Astrocyte (in vitro differentiated cells and primary cell): ENCODE measurements at regions not wholly inside any gene's neighbourhood (a gene's known extent, or its start where the extent isn't known, plus 50 kb on each side); places are given as distances from the start of the nearest gene placed in this dataset.

Source experiments
- DNase-seq: peaks from one replicate; pipeline ENCODE4 v3.0.0-alpha.2; 2010; ENCODE audit warnings: low read depth
- FAIRE-seq: peaks from 2 replicates; lab custom pipeline; 2011; peaks lifted over from hg19 to GRCh38; lab: Jason Lieb, UNC
- H2AFZ ChIP-seq: 2 replicates; pipeline ENCODE4 v1.6.0; 2012; ENCODE audit warnings: low read depth, low read length, inconsistent platforms
- H3K27ac ChIP-seq: 2 replicates; pipeline ENCODE4 v1.5.1; 2011; ENCODE audit warnings: low read depth, low read length, inconsistent platforms
- H3K27me3 ChIP-seq: 2 replicates; pipeline ENCODE4 v1.6.0; 2011; ENCODE audit warnings: low read length, inconsistent platforms; ENCODE audit not compliant: insufficient read depth
- H3K36me3 ChIP-seq: 2 replicates; pipeline ENCODE4 v1.5.1; 2011; ENCODE audit warnings: low read length, inconsistent platforms; ENCODE audit not compliant: insufficient read depth
- H3K4me1 ChIP-seq: 2 replicates; pipeline ENCODE4 v1.5.1; 2011; ENCODE audit warnings: low read length, inconsistent platforms; ENCODE audit not compliant: insufficient read depth
- H3K4me2 ChIP-seq: 2 replicates; pipeline ENCODE4 v1.6.0; 2012; ENCODE audit warnings: low read length, inconsistent platforms
- H3K4me3 ChIP-seq: 2 replicates; pipeline ENCODE4 v1.5.1; 2011; ENCODE audit warnings: low read depth, mild to moderate bottlenecking, low read length, inconsistent platforms; ENCODE audit not compliant: insufficient read depth
- H3K79me2 ChIP-seq: 2 replicates; pipeline ENCODE4 v1.6.0; 2012; ENCODE audit warnings: mild to moderate bottlenecking, low read length, inconsistent platforms; ENCODE audit not compliant: insufficient read depth
- H3K9ac ChIP-seq: 2 replicates; pipeline ENCODE4 v1.6.0; 2012; ENCODE audit warnings: mild to moderate bottlenecking, low read length, inconsistent platforms
- H3K9me3 ChIP-seq: 2 replicates; pipeline ENCODE4 v1.5.1; 2012; ENCODE audit warnings: low read depth, mild to moderate bottlenecking, low read length, inconsistent platforms; ENCODE audit not compliant: insufficient read depth
- H4K20me1 ChIP-seq: 2 replicates; pipeline ENCODE4 v1.6.0; 2012; ENCODE audit warnings: low read length, inconsistent platforms; ENCODE audit not compliant: insufficient read depth
- H3K27ac Mint-ChIP-seq: one replicate; pipeline ENCODE4 v1.8.0; 2021; ENCODE audit warnings: mild to moderate bottlenecking, mixed read lengths; ENCODE audit not compliant: unreplicated experiment
- H3K27me3 Mint-ChIP-seq: one replicate; pipeline ENCODE4 v1.8.0; 2021; ENCODE audit warnings: low read depth, mixed read lengths; ENCODE audit not compliant: unreplicated experiment
- H3K36me3 Mint-ChIP-seq: one replicate; pipeline ENCODE4 v1.8.0; 2021; ENCODE audit warnings: low read depth, mixed read lengths; ENCODE audit not compliant: unreplicated experiment
- H3K4me1 Mint-ChIP-seq: one replicate; pipeline ENCODE4 v1.8.0; 2021; ENCODE audit warnings: low read depth, mixed read lengths; ENCODE audit not compliant: unreplicated experiment
- H3K4me3 Mint-ChIP-seq: one replicate; pipeline ENCODE4 v1.8.0; 2021; ENCODE audit warnings: mild to moderate bottlenecking, moderate library complexity, mixed read lengths; ENCODE audit not compliant: unreplicated experiment
- H3K9me3 Mint-ChIP-seq: one replicate; pipeline ENCODE4 v1.8.0; 2021; ENCODE audit warnings: mild to moderate bottlenecking, mixed read lengths; ENCODE audit not compliant: unreplicated experiment
- EZH2 ChIP-seq: IDR thresholded peaks from 2 replicates; pipeline ENCODE4 v1.6.1; 2012; ENCODE audit warnings: mild to moderate bottlenecking, low read length, inconsistent platforms; ENCODE audit not compliant: insufficient read depth
- TF ChIP-seq, protein P1 (sequence below): IDR thresholded peaks from 2 replicates; pipeline ENCODE4 v1.5.1; 2011; ENCODE audit warnings: low read depth, mild to moderate bottlenecking, inconsistent platforms, low read length, moderate library complexity; ENCODE audit not compliant: insufficient read depth

GRCh38 chrX:122906726-122907125 lies 277.4 kb upstream of the GRIA3 start:
- Histone ChIP-seq H3K9ac (no peak overlapping the region), H4K20me1 (no peaks in the 10 kb centered on the region), H3K27ac (no peak overlapping the region), H2AFZ (no peak overlapping the region), H3K4me2 (no peak overlapping the region), H3K4me1 (no peaks in the 10 kb centered on the region), H3K9me3 (no peaks in the 10 kb centered on the region), H3K27me3 (no peaks in the 10 kb centered on the region), H3K36me3 (no peaks in the 10 kb centered on the region), H3K4me3 (no peak overlapping the region), H3K79me2 (no peaks in the 10 kb centered on the region)
- no peaks in the 10 kb centered on the region for H3K4me1 Mint-ChIP-seq
- DNase-seq (no peak), FAIRE-seq (no peak)
- H3K27ac Mint-ChIP-seq = no peak overlapping the region
- no peaks in the 10 kb centered on the region for H3K27me3 Mint-ChIP-seq
- no peaks in the 10 kb centered on the region for H3K9me3 Mint-ChIP-seq
- TF ChIP-seq, protein P1, sequence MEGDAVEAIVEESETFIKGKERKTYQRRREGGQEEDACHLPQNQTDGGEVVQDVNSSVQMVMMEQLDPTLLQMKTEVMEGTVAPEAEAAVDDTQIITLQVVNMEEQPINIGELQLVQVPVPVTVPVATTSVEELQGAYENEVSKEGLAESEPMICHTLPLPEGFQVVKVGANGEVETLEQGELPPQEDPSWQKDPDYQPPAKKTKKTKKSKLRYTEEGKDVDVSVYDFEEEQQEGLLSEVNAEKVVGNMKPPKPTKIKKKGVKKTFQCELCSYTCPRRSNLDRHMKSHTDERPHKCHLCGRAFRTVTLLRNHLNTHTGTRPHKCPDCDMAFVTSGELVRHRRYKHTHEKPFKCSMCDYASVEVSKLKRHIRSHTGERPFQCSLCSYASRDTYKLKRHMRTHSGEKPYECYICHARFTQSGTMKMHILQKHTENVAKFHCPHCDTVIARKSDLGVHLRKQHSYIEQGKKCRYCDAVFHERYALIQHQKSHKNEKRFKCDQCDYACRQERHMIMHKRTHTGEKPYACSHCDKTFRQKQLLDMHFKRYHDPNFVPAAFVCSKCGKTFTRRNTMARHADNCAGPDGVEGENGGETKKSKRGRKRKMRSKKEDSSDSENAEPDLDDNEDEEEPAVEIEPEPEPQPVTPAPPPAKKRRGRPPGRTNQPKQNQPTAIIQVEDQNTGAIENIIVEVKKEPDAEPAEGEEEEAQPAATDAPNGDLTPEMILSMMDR = no peak
- no peak for TF ChIP-seq EZH2
- no peak overlapping the region for H3K4me3 Mint-ChIP-seq
- H3K36me3 Mint-ChIP-seq = peaks cover 2% of the 10 kb centered on the region

GRCh38 chrX:122907375-122907774 lies 276.7 kb upstream of the GRIA3 start:
- no peak overlapping the region for H3K9ac ChIP-seq
- no peak overlapping the region for H3K4me3 ChIP-seq
- Mint-ChIP-seq H3K4me3 (no peak overlapping the region), H3K27ac (no peak overlapping the region), H3K4me1 (no peaks in the 10 kb centered on the region), H3K36me3 (no peaks in the 10 kb centered on the region), H3K27me3 (no peaks in the 10 kb centered on the region), H3K9me3 (no peaks in the 10 kb centered on the region)
- H3K9me3 ChIP-seq = no peaks in the 10 kb centered on the region
- H4K20me1 ChIP-seq = no peaks in the 10 kb centered on the region
- H3K4me2 ChIP-seq = no peak overlapping the region
- H3K36me3 ChIP-seq = no peaks in the 10 kb centered on the region
- H2AFZ ChIP-seq = no peak overlapping the region
- H3K79me2 ChIP-seq = no peaks in the 10 kb centered on the region
- H3K4me1 ChIP-seq = no peaks in the 10 kb centered on the region
- DNase-seq (no peak), FAIRE-seq (no peak)
- no peaks in the 10 kb centered on the region for H3K27me3 ChIP-seq
- no peak overlapping the region for H3K27ac ChIP-seq
- no peak for TF ChIP-seq EZH2
- TF ChIP-seq, protein P1 = no peak

DNA sequence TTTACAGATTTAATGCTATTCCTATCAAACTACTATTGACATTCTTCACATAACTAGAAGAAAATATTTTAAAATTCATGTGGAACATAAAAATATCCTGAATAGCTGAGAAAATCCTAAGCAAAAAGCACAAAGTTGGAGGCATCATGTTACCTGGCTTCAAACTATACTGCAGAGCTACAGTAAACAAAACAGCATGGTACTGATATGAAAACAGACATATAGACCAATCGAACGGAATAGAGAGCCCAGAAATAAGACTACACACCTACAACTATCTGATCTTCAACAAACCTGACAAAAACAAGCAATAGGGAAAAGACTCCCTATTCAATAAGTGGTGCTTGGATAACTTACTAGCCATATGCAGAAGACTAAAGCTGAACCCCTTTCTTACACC lies 273.4 kb upstream of the GRIA3 start:
- TF ChIP-seq, protein P1 = no peak
- H3K36me3 ChIP-seq = no peaks in the 10 kb centered on the region
- no peak overlapping the region for H2AFZ ChIP-seq
- no peak overlapping the region for H3K4me3 ChIP-seq
- FAIRE-seq (peak; percentile 67), DNase-seq (no peak)
- no peak overlapping the region for H3K4me2 ChIP-seq
- no peak overlapping the region for H3K27ac ChIP-seq
- no peaks in the 10 kb centered on the region for H3K9me3 ChIP-seq
- no peak overlapping the region for H3K4me3 Mint-ChIP-seq
- no peaks in the 10 kb centered on the region for H3K9me3 Mint-ChIP-seq
- no peaks in the 10 kb centered on the region for H3K79me2 ChIP-seq
- H3K4me1 ChIP-seq = no peaks in the 10 kb centered on the region
- no peaks in the 10 kb centered on the region for H3K4me1 Mint-ChIP-seq
- H3K27me3 ChIP-seq = no peaks in the 10 kb centered on the region
- H3K27me3 Mint-ChIP-seq = no peaks in the 10 kb centered on the region
- H3K9ac ChIP-seq = no peak overlapping the region
- no peak overlapping the region for H3K27ac Mint-ChIP-seq
- no peaks in the 10 kb centered on the region for H4K20me1 ChIP-seq
- H3K36me3 Mint-ChIP-seq = no peaks in the 10 kb centered on the region
